ENCODE measurements at regions not wholly inside any gene's neighbourhood (a gene's known extent, or its start where the extent isn't known, plus 50 kb on each side); places are given as distances from the start of the nearest gene placed in this dataset.

GRCh38 chr6:113432521-113433334 lies 424.4 kb upstream of the MARCKS start:
- H3K4me1 ChIP-seq: peaks cover 0 to 7% of the 10 kb centered on the region in 2 donors
- no peak overlapping the region for H3K4me3 ChIP-seq
- DNase-seq (ENCODE audit: low spot score): no peak
- TF ChIP-seq CTCF (IDR thresholded peaks at IDR 0.05): no peak
- no peak overlapping the region for H3K27ac ChIP-seq
- no peaks in the 10 kb centered on the region for H3K9me3 ChIP-seq
- no peaks in the 10 kb centered on the region for H3K27me3 ChIP-seq
- no peaks in the 10 kb centered on the region for H3K36me3 ChIP-seq

GRCh38 chr6:113433335-113433991 lies 423.7 kb upstream of the MARCKS start:
- TF ChIP-seq CTCF (IDR thresholded peaks at IDR 0.05): no peak
- peak; percentile 80 for DNase-seq (ENCODE audit: low spot score)
- H3K4me1 ChIP-seq: peaks cover 0 to 7% of the 10 kb centered on the region in 2 donors
- no peaks in the 10 kb centered on the region for H3K27me3 ChIP-seq
- H3K27ac ChIP-seq: no peak overlapping the region
- no peaks in the 10 kb centered on the region for H3K36me3 ChIP-seq
- no peak overlapping the region for H3K4me3 ChIP-seq
- no peaks in the 10 kb centered on the region for H3K9me3 ChIP-seq

GRCh38 chr6:113434641-113435040 lies 422.5 kb upstream of the MARCKS start:
- no peak for TF ChIP-seq CTCF (IDR thresholded peaks at IDR 0.05)
- no peaks in the 10 kb centered on the region for H3K9me3 ChIP-seq
- no peaks in the 10 kb centered on the region for H3K27me3 ChIP-seq
- no peak overlapping the region for H3K4me3 ChIP-seq
- no peaks in the 10 kb centered on the region for H3K36me3 ChIP-seq
- DNase-seq (ENCODE audit: low spot score): no peak
- H3K27ac ChIP-seq: no peak overlapping the region
- peaks cover 0 to 7% of the 10 kb centered on the region in 2 donors for H3K4me1 ChIP-seq

- TF ChIP-seq CTCF (IDR thresholded peaks at IDR 0.05): no peak
- DNase-seq (ENCODE audit: low spot score): no peak
- Histone ChIP-seq H3K27me3 (no peaks in the 10 kb centered on the region), H3K4me1 (peaks cover 0 to 7% of the 10 kb centered on the region in 2 donors), H3K36me3 (no peaks in the 10 kb centered on the region), H3K4me3 (no peak overlapping the region), H3K9me3 (no peaks in the 10 kb centered on the region), H3K27ac (no peak overlapping the region)
Observed at GRCh38 chr6:113437566-113437965, 419.6 kb upstream of the MARCKS start.

GRCh38 chr6:113439866-113440265 lies 417.3 kb upstream of the MARCKS start:
- no peak for TF ChIP-seq CTCF (IDR thresholded peaks at IDR 0.05)
- H3K4me1 ChIP-seq: no peaks in the 10 kb centered on the region
- H3K27me3 ChIP-seq: no peaks in the 10 kb centered on the region
- H3K27ac ChIP-seq: no peak overlapping the region
- H3K4me3 ChIP-seq: no peak overlapping the region
- DNase-seq (ENCODE audit: low spot score): no peak
- H3K9me3 ChIP-seq: no peaks in the 10 kb centered on the region
- H3K36me3 ChIP-seq: no peaks in the 10 kb centered on the region
